HG03575 (cell line): ENCODE measurements at regions not wholly inside any gene's neighbourhood (a gene's known extent, or its start where the extent isn't known, plus 50 kb on each side); places are given as distances from the start of the nearest gene placed in this dataset.

ENCODE experiments used
- ATAC-seq: cut with Tn5 transposase; IDR thresholded peaks from one replicate; pipeline ENCODE4 v1.9.1; 2021; ENCODE audit not compliant: unreplicated experiment, insufficient number of reproducible peaks, low FRiP score; ENCODE audit errors: extremely low read depth

- no peak for ATAC-seq
These were observed 137.3 kb upstream of the SLC24A5 start for GRCh38 chr15:47983533-47983932.

DNA sequence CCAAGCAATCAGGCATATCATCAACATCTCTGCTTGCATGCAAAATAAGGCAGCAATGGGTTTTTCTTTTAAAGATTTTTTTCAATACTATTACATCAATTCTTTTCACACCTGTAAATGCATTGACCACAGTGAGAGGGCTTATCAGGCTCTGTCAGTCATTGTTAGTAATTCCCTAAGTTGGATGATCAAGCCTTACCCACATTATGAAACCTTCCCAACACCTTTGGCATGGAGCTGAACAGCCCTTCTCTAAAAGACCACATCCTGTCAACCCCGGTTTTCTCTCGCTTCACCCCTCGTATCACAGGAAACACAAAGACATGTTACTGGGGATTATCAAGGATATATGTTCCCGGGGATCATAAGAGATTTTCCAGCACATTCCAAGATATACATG is 135.2 kb upstream of the SLC24A5 start:
- no peak for ATAC-seq

GRCh38 chr15:47987461-47987860 is 133.3 kb upstream of the SLC24A5 start:
- no peak for ATAC-seq

- ATAC-seq = peak; percentile 73
These were observed 132.8 kb upstream of the SLC24A5 start for GRCh38 chr15:47987908-47988532.

DNA sequence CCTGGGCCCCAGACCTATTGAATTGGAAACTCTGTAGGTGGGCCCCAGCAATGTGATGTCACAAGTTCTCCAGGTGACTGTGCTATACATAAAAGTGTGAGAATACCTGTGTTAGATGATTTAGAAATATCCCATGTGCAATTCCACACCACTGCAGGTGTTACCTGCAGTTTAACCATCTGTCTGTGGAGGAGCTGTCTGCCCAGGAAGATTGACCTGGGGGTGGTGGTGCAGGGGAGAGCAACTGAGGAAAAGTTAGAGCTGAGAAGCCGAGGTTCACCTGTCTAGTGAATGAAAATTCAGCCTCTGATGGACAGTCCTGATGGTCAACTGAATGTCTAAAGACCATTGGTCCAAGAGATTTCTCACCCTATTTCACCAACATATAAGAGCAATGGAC is 132.2 kb upstream of the SLC24A5 start:
- ATAC-seq = no peak

GRCh38 chr15:47990821-47991220 is 130.0 kb upstream of the SLC24A5 start:
- ATAC-seq = no peak

- ATAC-seq = no peak
These were observed 129.4 kb upstream of the SLC24A5 start for GRCh38 chr15:47991357-47991756.

DNA sequence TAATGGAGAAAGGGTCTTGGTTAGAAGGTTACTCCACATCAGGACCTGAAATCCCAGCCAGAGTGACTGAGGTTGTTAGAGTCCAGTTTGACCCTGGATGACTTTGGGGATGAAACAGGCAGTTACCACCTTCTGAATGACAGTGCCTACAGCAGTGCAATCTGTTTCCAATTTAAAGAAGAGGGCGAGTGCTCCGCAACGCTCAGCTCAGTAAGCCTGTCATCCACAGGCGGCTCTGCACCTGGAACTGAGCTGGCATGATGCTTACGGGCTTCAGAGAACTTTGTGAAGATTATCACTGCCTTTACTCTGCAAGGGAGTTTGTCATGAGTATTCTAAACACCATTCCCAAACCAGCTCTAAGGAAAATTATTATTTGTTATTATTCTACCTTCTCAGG is 127.7 kb upstream of the SLC24A5 start:
- no peak for ATAC-seq

DNA sequence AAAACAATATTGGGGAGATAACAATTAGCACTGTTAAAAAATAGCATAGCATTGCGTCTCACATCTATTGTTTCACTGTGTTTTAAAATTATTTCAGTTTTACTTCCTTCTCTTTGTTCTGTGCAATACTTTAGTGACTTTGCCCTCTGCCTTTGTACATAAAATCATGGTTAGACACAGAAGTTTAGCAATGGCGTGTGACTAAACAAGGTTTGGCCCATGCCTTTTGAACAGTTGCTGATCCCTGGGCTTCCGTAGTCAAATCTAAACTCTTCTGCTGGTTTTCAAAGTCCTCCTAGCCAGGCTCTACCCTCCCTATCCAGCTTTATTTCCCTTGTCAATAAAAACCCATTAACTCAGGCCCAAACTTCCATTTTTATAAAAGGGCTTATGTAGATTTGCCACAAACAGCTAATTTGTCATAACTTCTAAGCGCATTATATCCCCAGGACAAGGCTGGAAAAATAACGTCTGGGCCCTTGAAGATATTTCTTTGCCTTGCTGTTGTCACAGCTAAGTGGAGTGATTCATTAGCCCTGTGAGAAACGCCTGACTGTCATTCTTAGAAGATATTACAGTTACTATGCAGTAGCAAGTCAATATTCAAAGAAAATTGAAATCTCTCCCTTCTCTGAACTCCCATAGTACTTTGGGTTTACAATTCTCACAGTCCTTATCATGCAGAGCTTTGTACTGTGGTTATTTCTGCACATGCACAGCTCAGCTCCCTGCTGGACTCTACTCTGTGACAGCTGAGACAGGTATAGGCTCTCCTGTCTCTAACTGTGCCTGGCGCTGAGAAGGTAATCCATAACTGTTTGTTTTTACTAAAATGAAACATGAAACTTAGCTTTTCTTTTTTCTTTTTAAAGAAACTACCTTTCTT is 123.4 kb upstream of the SLC24A5 start:
- ATAC-seq = no peak

DNA sequence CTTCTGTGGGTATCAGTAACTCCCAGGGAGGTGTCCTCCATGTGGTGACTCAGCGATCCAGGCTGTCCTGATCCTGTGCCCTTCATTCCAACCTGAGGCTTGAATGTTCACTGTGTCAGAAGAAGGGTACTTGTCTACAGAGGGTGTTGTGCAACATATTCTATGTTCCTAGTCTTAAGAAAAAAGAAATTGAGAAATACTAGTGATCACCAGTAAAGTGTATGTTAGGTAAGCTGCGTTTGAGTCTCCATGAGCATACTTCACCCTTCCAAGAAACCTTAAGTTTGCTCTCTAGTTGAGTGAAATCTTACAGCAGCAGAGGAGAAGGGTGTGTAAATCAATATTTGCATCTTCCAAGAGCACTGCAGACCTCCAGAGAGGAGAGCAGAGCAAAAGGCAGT is 122.2 kb upstream of the SLC24A5 start:
- no peak for ATAC-seq

DNA sequence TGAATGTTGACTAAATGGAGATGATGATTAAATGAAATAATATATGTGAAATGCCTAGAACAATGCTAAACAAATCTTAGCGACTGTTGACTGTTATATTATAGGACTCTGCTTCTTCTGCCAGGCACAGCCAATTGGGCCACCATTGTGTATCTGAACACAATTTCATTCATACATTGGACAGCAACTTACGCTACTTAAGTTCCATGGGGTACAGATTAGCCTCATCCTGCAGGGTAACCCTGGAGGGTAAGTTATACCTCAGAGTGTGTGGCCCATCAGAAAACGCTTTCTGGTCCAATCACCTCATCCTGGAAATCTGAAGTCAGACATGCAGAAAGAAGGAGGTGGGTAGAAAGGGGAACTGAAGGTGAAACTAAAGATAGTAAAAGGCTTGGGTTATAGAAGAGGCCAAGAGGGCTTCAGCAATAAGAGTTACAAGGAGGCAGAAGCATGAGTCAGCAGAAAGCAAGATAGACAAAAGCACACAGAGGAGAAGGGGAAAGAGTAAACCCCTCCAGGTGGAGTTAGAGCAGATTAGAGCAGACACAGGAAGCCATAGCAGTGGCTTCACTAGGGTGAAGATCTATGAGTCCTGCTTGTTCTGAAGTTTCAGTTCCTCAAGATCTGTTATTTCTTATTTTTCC is 119.3 kb upstream of the SLC24A5 start:
- peak; percentile 87 for ATAC-seq

GRCh38 chr15:48002767-48003166 is 118.0 kb upstream of the SLC24A5 start:
- ATAC-seq = no peak

DNA sequence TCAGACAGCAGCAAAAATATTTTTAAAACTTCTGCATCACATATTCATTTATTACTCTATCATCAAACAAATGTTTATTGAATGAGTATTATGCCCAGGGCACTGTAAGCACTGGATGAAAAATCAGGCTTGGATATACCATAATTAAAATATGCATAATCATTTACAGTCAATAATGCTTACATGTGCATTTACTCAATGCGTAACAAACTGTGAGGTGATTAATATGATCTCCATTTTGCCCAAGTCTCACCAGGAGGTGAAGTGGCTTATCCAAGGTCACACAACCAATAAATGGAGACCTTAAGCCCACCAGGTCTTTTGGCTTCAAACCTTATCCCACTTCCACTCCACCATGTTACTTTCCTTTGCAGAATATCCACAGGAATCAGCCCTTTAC is 117.3 kb upstream of the SLC24A5 start:
- ATAC-seq = no peak

GRCh38 chr15:48005077-48005476 is 115.7 kb upstream of the SLC24A5 start:
- no peak for ATAC-seq

DNA sequence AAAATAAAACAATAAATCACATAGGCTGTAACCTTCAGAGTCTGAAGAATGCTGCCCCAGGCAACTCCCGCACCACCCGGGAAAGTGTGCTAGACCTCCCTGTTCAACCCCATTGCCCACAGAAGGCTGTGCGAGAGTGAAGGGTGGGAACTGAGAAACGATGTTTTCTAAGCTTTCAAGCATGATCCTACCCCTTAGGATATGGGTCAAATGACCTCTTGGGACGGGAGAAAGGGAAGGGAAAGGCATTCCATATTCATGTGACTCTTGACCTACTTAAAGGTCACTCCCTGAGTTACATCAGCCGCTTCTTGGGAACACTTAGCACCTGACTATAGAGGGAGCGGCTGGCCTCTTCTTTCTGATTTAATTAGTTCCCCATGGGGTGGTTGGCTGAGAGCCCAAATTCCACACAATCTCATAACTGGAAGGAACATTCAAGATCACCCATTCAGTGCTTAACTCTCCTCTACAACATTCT is 114.7 kb upstream of the SLC24A5 start:
- no peak for ATAC-seq

- no peak for ATAC-seq
These were observed 110.5 kb upstream of the SLC24A5 start for GRCh38 chr15:48010316-48010715.

DNA sequence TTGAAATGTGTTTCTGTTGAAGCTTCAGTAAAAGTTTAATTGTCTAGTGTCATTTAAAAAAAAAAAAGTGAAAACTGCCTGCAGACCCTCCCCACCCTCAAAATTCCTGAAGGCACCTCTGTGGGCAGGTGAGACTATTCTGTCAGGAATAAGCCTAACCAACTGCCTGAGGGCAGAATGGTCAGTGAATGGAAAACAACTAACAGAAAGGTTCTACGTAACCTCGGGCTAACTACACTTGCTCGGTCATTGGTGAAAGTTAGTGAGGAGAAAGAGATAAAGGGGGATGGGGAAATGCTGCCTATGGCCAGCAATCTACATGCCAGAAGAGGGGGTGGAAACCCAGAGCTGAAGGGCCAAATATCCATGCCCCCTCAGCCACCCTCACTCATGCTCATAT is 108.6 kb upstream of the SLC24A5 start:
- no peak for ATAC-seq

- ATAC-seq = no peak
These were observed 103.9 kb upstream of the SLC24A5 start for GRCh38 chr15:48016865-48017264.

GRCh38 chr15:48017747-48018146 is 103.0 kb upstream of the SLC24A5 start:
- no peak for ATAC-seq

- ATAC-seq = no peak
These were observed 100.6 kb upstream of the SLC24A5 start for GRCh38 chr15:48020166-48020565.
